ENCODE measurements at regions not wholly inside any gene's neighbourhood (a gene's known extent, or its start where the extent isn't known, plus 50 kb on each side); places are given as distances from the start of the nearest gene placed in this dataset.
"Not testable (repeated sequence)": the region's sequence is repeated elsewhere in the genome, so short reads cannot be mapped to it uniquely, and the experiment has no call there.

DNA sequence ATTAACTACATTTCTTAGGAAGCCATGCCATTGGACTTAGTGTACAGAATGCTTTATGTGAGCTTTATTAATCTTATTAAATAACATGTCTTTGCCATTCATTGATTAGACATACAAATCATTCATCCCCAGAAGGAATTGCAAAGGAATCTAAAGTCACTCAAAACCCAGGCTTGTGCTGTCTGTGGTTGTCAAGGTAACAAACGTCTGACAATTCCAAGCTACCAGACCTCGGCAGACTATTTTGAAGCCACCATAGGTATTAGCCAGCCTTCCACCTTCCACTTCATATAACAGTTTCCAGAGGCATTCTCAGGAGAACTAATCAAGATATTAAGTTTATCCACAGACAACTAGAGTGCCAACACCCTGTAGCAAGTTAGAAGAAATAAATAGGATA lies 135.2 kb upstream of the TUSC1 start:
- no peak for TF ChIP-seq CTCF (conservative IDR thresholded peaks at IDR 0.05; ENCODE audit: low read depth, low read length)
- DNase-seq (ENCODE audit: low read depth): peak; percentile 0
- H3K4me3 ChIP-seq (ENCODE audit: low read length): no peak overlapping the region

DNA sequence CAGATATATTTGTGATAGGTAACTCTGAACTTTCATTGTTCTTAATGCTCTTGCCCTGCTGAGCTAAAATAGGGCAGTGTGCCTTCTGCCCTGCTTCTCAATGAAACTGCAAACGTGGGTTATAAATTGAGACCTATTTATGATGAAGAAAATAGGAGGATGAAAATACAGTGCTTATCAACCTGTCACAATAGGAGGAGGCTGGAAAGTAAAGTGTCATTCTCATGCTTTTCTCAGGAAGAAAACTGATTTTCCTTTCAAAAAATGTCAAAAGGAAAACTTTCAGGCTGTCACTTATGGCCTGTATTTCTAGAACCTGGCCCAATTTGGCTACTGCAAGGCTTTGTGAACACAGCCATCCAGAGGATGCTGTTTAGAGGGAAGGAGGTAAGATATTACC lies 130.3 kb upstream of the TUSC1 start:
- TF ChIP-seq CTCF (conservative IDR thresholded peaks at IDR 0.05; ENCODE audit: low read depth, low read length): no peak
- no peak for DNase-seq (ENCODE audit: low read depth)
- no peak overlapping the region for H3K4me3 ChIP-seq (ENCODE audit: low read length)

- TF ChIP-seq CTCF (conservative IDR thresholded peaks at IDR 0.05; ENCODE audit: low read depth, low read length): no peak
- no peak overlapping the region for H3K4me3 ChIP-seq (ENCODE audit: low read length)
- DNase-seq (ENCODE audit: low read depth): no peak
These were observed 126.6 kb upstream of the TUSC1 start for GRCh38 chr9:25804856-25805255.

- not testable (repeated sequence) for DNase-seq (ENCODE audit: low read depth); H3K4me3 ChIP-seq (ENCODE audit: low read length)
These were observed 123.7 kb upstream of the TUSC1 start for GRCh38 chr9:25801989-25802388.

- DNase-seq (ENCODE audit: low read depth): no peak
- TF ChIP-seq CTCF (conservative IDR thresholded peaks at IDR 0.05; ENCODE audit: low read depth, low read length): no peak
- H3K4me3 ChIP-seq (ENCODE audit: low read length): no peak overlapping the region
These were observed 95.6 kb upstream of the TUSC1 start for GRCh38 chr9:25773805-25774204.

DNA sequence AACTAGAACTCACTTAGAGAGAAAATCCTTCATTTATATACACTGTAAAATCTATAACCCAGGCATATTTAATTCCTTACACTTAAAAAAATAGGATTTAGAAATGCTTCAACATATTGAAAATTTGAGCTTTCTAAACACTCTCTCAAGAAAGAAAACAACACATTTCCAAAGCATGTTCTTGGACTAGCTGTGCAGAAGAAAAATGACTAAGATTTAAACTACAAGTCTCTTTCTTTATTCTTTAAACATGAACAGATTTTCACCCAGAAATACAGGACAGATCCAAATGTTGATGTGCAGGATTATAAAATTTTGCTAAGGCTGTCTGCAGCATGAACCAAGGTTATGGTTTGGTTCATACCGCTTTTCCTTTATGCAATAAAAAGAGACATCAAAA lies 77.7 kb upstream of the TUSC1 start:
- TF ChIP-seq CTCF (conservative IDR thresholded peaks at IDR 0.05; ENCODE audit: low read depth, low read length): no peak
- DNase-seq (ENCODE audit: low read depth): no peak
- no peak overlapping the region for H3K4me3 ChIP-seq (ENCODE audit: low read length)

GRCh38 chr9:25752398-25752797 lies 74.2 kb upstream of the TUSC1 start:
- no peak for TF ChIP-seq CTCF (conservative IDR thresholded peaks at IDR 0.05; ENCODE audit: low read depth, low read length)
- no peak overlapping the region for H3K4me3 ChIP-seq (ENCODE audit: low read length)
- no peak for DNase-seq (ENCODE audit: low read depth)

DNA sequence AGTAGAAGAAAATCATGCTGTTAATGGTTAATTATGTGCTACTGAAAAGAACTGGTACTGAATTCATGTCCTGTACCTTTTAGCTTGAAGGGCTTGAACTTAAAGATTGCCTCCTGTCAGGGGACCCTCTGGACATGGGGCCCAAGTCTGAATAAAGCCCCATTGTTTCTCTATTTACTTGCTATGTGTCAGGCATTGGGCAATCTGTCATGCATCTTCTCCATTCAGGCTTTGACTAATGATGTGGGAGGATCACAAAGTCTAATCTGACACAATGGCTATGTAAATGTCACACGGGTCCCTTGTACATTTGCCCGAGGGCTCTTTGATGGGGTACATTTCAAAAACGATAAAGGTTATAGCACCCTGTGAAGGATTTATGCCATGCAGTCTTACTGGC lies 64.0 kb upstream of the TUSC1 start:
- DNase-seq (ENCODE audit: low read depth): no peak
- H3K4me3 ChIP-seq (ENCODE audit: low read length): no peak overlapping the region
- no peak for TF ChIP-seq CTCF (conservative IDR thresholded peaks at IDR 0.05; ENCODE audit: low read depth, low read length)

Measured in retinal pigment epithelial cell (primary cell).